ENCODE measurements at regions not wholly inside any gene's neighbourhood (a gene's known extent, or its start where the extent isn't known, plus 50 kb on each side); places are given as distances from the start of the nearest gene placed in this dataset.

DNA sequence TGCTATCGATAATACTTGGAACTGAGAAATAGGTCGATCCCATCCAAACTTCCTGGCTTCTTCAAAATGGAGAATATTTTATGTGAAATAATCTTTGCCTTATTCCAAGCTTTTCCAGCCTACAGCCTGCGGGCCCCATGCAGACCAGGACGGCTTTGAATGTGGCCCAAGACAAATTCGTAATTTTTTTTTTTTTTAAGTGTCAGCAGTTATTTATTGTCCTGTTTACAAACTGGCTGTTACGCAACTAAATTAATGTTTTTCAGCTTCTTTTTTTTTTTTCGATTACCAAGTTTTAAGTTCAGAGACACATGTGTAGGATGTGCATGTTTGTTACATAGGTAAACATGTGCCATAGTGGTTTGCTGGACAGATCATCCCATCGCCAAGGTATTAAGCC is 411.7 kb upstream of the EDIL3 start:
- in situ Hi-C loops (cut with HindIII; ENCODE audit: low pct_ligation_motif_present, low sequenced_read_pairs), result no loop called here
- TF ChIP-seq, protein P1, sequence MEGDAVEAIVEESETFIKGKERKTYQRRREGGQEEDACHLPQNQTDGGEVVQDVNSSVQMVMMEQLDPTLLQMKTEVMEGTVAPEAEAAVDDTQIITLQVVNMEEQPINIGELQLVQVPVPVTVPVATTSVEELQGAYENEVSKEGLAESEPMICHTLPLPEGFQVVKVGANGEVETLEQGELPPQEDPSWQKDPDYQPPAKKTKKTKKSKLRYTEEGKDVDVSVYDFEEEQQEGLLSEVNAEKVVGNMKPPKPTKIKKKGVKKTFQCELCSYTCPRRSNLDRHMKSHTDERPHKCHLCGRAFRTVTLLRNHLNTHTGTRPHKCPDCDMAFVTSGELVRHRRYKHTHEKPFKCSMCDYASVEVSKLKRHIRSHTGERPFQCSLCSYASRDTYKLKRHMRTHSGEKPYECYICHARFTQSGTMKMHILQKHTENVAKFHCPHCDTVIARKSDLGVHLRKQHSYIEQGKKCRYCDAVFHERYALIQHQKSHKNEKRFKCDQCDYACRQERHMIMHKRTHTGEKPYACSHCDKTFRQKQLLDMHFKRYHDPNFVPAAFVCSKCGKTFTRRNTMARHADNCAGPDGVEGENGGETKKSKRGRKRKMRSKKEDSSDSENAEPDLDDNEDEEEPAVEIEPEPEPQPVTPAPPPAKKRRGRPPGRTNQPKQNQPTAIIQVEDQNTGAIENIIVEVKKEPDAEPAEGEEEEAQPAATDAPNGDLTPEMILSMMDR (IDR thresholded peaks at IDR 0.05; ENCODE audit: low read depth, low read length, missing control alignments), result no peak
- DNase-seq, result no peak
- H3K4me3 ChIP-seq (ENCODE audit: low read depth, low read length), result no peak overlapping the region
- no peaks in the 10 kb centered on the region for H3K36me3 ChIP-seq (replicated peaks)
- H3K27ac ChIP-seq, result no peak overlapping the region
- no peaks in the 10 kb centered on the region for H3K27me3 ChIP-seq (replicated peaks)

DNA sequence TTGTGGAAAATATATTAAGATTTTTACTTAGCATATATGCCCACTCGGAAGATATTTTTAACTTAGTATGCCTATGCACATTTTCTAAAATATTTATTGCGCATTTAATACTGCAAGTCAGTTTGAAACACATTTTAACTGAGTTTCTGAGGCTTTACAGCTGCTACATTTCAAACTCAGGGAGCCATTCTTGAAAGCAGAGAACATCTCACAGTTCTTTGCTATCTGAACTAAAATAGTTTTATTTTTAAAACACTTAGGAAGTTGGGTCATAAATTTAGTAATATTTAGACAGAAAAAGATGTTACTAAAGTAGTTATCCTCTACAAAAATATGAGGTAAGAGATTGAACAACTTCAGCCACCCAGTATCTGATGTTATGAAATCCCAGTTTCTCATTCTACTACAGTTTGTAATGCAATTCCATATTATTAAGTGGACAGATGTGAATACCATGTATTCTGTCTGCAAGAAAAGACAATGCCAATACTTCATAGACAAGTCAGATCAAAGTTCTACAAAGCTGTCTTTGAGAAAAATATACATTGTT is 409.9 kb upstream of the EDIL3 start:
- H3K4me3 ChIP-seq (ENCODE audit: low read depth, low read length), result no peak overlapping the region
- TF ChIP-seq, protein P1 (IDR thresholded peaks at IDR 0.05; ENCODE audit: low read depth, low read length, missing control alignments), result no peak
- H3K36me3 ChIP-seq (replicated peaks), result no peaks in the 10 kb centered on the region
- in situ Hi-C loops (cut with HindIII; ENCODE audit: low pct_ligation_motif_present, low sequenced_read_pairs), result no loop called here
- H3K27ac ChIP-seq, result no peak overlapping the region
- H3K27me3 ChIP-seq (replicated peaks), result no peaks in the 10 kb centered on the region
- DNase-seq, result no peak

DNA sequence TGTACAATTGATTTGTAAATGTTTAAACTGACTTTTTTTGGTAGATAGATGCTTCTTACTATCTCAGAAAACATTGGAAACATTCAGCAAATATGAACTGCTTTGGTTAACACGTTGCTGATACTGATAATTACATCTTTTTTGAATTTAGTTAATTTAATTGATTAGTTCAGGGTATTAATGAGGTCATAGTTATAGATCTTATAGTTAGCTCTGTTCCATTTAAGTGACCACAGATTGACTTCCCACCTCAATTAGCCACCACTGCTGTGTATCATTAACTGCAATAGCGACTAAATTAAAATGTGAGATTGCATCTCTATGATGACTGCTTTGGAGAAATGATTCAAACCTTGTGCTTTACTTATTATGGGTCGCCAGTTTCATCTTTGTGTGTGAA is 407.1 kb upstream of the EDIL3 start:
- TF ChIP-seq, protein P1 (IDR thresholded peaks at IDR 0.05; ENCODE audit: low read depth, low read length, missing control alignments), result no peak
- no peaks in the 10 kb centered on the region for H3K36me3 ChIP-seq (replicated peaks)
- DNase-seq, result no peak
- H3K27ac ChIP-seq, result no peak overlapping the region
- H3K27me3 ChIP-seq (replicated peaks), result no peaks in the 10 kb centered on the region
- in situ Hi-C loops (cut with HindIII; ENCODE audit: low pct_ligation_motif_present, low sequenced_read_pairs), result no loop called here
- no peak overlapping the region for H3K4me3 ChIP-seq (ENCODE audit: low read depth, low read length)

DNA sequence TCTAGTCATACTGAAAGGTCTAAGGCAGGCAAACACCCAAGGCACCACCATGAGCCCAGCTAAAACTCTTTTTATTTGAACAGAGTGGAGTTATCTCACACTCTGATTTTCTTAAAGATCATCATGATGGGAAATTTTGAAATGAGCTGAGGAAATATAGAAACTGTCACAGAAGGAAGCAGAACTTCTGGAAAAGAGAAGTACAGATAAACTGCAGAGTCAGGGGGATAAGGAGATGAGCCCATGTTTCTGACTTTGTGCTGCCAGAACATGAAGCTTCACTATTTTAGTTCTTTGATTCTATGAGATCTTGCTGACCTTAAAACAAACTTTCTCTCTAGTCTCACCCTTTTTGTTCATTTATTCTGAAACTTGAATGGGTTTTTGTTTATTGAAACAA is 406.5 kb upstream of the EDIL3 start:
- no peaks in the 10 kb centered on the region for H3K36me3 ChIP-seq (replicated peaks)
- TF ChIP-seq, protein P1 (IDR thresholded peaks at IDR 0.05; ENCODE audit: low read depth, low read length, missing control alignments), result no peak
- no peak for DNase-seq
- H3K27ac ChIP-seq, result no peak overlapping the region
- H3K4me3 ChIP-seq (ENCODE audit: low read depth, low read length), result no peak overlapping the region
- in situ Hi-C loops (cut with HindIII; ENCODE audit: low pct_ligation_motif_present, low sequenced_read_pairs), result no loop called here
- H3K27me3 ChIP-seq (replicated peaks), result no peaks in the 10 kb centered on the region

DNA sequence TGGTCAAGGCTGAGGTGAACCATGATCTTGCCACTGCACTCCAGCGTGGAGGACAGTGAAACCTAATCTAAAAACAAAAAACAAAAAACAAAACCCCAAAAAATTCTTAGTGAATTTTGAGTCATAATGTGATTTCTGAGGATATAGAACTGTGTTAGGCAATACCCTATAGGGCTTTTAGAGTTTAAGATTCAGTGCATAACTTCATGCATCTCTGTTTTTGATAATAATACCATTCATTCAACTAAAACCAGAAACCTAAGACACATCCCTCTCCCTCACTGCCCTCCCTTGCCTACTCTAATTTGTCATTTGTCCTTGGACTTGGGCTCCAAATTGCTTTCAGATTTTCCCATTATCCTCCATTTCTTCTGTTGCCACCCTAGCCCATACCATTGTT is 405.7 kb upstream of the EDIL3 start:
- Histone ChIP-seq H3K36me3 (replicated peaks) (no peaks in the 10 kb centered on the region), H3K27ac (no peak overlapping the region), H3K4me3 (ENCODE audit: low read depth, low read length) (no peak overlapping the region), H3K27me3 (replicated peaks) (no peaks in the 10 kb centered on the region)
- in situ Hi-C loops (cut with HindIII; ENCODE audit: low pct_ligation_motif_present, low sequenced_read_pairs), result no loop called here
- no peak for DNase-seq
- TF ChIP-seq, protein P1 (IDR thresholded peaks at IDR 0.05; ENCODE audit: low read depth, low read length, missing control alignments), result no peak

DNA sequence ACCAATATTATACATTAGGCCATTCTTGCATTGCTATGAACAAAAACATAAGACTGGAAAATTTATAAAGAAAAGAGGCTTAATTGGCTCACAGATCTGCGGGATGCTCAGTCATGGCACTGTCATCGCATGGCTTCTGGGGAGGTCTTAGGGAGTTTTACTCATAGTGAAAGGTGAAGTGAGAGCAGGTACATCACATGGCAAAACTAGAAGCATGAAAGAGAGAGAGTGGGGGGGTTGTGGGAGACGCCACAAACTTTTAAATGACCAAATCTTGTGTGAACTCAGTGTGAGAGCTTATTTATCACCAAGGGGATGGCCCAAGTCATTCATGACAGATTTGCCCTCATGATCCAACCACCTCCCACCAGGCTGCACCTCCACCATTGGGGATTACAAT is 398.3 kb upstream of the EDIL3 start:
- TF ChIP-seq, protein P1 (IDR thresholded peaks at IDR 0.05; ENCODE audit: low read depth, low read length, missing control alignments), result no peak
- Histone ChIP-seq H3K36me3 (replicated peaks) (no peaks in the 10 kb centered on the region), H3K27ac (no peak overlapping the region), H3K27me3 (replicated peaks) (no peaks in the 10 kb centered on the region), H3K4me3 (ENCODE audit: low read depth, low read length) (no peak overlapping the region)
- DNase-seq, result no peak
- in situ Hi-C loops (cut with HindIII; ENCODE audit: low pct_ligation_motif_present, low sequenced_read_pairs), result no loop called here

Data from brain microvascular endothelial cell (primary cell).